GM21786 (cell line): ENCODE measurements at regions not wholly inside any gene's neighbourhood (a gene's known extent, or its start where the extent isn't known, plus 50 kb on each side); places are given as distances from the start of the nearest gene placed in this dataset.
"Not testable (repeated sequence)": the region's sequence is repeated elsewhere in the genome, so short reads cannot be mapped to it uniquely, and the experiment has no call there.

Source experiments
- ATAC-seq: cut with Tn5 transposase; IDR thresholded peaks from one replicate; pipeline ENCODE4 v1.9.1; 2021; ENCODE audit not compliant: unreplicated experiment

DNA sequence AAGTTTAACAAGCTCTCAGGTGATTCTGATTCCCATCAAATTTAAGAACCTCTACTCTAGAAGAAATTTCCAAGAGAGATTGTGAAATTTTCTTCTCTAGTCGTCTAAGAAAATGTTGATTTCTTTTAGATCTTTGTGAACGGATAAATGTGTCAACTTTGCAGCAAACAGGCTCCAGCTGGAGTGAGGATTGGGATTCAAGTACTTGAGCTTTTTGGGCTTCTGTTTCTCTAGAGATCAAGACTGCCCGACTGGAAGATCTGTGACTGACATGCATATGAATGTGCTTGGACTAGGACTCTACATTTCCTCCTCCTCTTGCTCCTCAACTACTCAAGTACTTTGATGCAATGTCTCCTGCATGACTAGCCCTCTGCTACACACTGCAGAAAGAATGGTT is 388.3 kb downstream of the TMEM38B start:
- ATAC-seq, result no peak

DNA sequence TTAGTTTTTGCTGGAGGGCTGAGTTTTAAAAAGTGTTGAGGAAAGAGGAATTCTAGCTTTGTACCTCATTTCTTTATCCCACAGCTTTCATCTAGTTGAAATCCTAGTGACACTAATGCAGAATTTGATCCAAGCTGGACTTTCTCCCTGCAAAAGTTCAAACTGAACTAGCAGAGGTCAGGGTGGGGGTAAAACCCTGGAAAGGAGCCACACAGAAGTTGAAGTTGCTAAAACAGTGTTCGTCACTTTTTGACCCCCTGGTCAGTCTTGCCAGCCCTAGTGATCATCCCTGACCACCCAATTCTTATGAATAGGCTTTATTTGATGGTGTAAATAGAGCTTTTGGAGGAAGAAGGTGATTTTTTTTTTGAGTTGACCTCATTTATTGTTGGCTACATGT is 390.4 kb downstream of the TMEM38B start:
- ATAC-seq, result no peak

DNA sequence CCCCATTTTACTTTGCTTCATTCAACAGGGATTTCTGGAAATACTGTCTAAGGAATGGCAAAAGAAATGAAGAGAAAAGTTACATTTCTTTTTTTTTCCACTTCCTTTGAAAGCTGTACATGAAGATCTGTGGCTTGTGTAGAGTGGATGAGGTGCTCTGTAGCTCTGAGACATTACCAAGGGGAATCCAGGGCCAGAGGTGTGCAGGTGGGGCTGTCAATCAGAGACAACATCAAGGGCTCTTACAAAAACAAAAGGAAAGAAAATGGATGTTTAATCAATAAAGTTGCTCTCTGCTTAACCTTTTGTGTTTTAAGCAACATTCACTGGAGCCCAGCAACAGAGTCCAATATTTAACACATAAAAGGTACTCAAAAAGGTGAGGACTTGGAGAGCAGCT is 391.1 kb downstream of the TMEM38B start:
- ATAC-seq, result no peak

DNA sequence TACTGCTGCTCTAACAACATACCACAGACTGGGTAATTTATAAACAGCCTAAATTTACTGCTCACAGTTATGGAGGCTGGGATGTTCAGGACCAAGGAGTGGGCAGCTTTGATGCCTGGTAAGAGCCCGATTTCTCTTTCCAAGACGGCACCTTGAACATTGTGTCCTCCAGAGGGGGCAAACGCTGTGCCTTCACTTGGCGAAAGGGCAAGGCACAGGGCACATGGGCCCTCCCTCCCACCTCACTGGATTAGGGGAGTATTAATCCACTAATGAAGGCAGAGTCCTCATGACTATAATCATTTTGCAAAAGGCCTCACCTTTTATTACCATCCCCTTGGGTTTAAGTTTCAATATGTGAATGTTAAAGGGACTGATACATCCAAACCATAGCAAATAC is 397.7 kb downstream of the TMEM38B start:
- ATAC-seq, result no peak

DNA sequence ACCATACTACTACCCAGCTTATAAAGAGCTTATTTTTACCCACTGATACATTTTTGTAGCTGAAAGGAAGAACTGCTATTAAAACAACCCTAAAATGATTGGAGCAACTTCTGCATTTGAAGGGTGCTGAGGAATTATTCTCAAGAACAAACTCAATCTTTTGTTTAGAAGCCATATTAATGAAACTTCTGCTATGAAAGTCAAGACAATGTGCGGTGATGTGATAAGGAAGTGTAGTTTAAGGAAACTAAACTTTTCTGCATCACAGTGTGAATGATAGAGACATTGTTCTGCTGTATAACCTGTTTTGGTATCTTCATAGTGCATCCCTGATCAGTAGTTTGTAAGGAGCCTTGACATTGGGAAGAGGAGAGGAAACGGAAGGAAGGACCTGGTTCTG is 408.5 kb downstream of the TMEM38B start:
- ATAC-seq, result no peak

DNA sequence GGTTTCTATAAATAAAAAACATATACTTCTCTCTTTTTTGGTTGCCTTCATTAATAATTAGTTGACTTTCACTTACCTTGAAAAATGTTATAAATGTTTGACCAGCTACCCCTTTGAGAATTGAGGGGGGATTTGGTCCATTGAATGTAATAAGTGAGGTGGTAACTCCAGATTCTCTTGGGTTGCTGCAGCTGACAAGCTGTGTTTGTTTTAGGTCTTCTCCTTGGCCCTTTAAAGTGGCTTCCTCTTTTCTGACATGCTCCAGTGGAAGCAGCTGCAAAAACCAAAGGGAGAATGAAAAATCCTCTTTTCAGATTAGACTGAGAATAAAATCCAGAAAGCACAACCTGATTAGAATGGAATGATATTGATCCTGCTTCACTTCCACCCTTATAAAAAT is 410.5 kb downstream of the TMEM38B start:
- no peak for ATAC-seq

DNA sequence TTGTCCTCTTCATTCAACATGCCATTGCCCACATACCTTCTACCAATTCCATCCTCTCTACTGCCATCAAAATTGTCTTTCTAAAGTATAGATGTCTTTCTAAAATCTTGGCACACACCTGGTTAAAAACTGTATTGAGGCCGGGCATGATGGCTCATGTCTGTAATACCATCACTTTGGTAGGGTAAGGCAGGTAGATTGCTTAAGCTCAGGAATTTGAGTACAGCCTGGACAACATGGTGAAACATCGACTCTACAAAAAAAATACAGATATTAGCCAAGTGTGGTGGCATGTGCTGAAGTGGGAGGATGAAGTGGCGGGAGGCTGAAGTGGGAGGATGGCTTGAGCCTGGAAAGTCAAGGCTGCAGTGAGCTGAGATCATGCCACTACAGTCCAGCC is 412.1 kb downstream of the TMEM38B start:
- ATAC-seq, result no peak

DNA sequence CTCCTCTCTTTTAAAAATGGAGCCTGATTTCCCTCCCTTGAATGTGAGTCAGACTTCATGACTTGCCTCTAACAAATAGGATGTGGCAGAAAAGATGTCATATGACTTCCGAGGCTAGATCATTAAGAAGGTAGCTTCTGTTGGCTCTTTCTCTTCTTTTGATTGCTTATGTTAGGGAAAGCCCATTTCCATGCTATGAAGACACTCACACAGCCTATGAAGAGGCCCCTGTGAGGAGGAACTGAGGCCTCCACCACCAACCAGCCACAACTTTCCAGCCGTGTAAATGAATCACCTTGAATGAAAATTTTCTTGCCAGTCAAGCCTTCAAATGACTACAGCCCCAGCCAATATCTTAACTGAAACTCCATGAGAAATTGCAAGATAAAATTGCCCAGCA is 413.4 kb downstream of the TMEM38B start:
- no peak for ATAC-seq

DNA sequence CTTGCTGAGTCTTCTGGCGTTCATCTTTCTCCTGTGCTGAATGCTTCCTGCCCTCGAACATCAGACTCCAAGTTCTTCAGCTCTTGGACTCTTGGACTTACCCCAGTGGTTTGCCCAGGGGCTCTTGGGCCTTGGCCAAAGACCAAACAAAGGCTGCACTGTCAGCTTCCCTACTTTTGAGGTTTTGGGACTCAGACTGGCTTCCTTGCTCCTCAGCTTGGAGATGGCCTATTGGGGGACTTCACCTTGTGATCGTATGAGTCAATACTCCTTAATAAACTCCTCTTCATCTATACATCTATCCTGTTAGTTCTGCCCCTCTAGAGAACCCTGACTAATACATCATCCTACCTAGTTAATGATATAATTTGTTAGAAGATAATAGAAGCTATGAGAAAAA is 415.4 kb downstream of the TMEM38B start:
- not testable (repeated sequence) for ATAC-seq

DNA sequence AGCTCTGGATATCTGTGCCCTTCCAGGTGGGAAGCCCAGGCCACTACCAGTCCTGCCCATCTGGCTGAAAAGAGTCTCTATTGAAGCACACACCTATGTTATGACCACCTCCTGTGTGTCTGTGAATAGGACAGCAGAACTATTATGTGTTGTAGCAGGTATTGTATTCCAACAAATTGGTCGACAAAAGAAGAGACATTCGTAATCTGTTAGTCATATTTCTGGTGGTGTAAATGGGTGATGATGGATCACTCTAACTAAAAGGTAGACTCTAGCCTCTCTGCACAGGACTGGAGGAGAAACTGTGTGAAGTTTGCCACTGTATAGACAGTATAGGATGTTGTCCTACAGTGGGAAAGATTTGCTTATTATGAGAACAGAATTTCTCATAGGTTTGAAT is 416.1 kb downstream of the TMEM38B start:
- ATAC-seq, result no peak

DNA sequence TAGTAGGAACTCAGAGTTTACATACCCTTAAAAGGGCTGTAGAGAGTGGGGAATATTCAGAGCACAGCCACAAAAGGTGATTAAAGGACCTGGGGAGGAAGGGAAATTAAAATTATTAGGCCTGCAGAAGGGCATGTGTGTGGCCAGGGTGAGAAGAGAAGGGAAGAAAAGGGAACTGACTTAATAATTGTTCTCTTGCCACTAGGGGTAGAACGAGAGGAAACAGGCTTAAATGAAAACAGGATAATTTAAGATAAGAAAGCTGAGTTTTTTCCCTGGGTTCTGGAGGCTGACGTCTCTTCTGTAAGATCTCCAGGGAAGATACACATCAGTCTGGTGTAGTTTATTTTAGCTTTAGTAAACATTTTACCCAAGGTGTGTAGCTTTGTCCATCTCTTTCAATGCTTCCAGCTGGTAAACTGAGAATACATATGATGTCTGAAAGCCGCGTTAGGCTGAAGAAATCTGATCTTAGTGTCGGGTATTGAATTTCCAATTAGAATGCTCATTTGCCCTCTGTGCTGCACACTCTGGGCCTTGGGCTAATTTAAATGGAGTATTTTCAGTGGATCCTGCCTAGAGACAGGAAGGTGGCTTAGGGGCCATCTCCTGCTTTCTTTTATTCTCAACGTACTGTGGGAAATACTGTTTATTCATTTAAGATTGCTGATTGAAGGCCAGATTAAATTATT is 416.8 kb downstream of the TMEM38B start:
- no peak for ATAC-seq

DNA sequence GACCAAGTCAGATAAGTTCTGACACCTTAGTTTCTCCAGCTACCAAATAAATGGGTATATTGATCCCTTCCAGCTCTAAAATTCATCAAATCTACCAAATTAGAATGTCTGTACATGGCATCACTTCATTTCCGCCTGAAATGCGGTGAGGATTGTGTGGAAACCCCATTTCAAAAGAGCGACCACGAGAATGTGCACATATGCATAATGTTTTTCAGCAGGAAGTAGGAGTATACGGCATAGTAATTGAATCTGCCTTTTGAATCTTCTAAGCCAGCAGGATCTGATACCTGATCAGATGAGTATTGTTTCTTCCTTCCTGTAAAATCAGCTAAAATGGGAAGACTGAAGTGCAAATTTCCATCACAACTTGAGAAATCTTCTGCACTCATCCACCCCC is 418.6 kb downstream of the TMEM38B start:
- no peak for ATAC-seq

DNA sequence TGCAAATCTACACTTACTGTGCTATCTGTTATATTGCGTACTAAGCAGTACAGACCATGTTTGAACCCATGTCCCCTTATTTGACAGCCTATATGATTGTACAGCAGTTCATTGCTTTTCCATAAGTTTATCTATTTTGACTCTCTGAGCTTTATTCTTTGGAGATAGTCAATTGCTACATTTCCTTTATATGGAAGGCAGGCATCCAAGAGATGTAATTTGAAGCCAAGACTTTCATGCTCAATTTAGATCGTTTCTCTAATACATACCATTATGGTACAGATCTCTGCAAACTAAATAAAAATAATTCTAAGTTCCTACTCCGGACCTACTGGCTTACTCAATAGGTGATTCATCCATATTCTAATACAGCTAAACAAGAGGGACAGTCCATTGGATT is 424.8 kb downstream of the TMEM38B start:
- ATAC-seq, result no peak

DNA sequence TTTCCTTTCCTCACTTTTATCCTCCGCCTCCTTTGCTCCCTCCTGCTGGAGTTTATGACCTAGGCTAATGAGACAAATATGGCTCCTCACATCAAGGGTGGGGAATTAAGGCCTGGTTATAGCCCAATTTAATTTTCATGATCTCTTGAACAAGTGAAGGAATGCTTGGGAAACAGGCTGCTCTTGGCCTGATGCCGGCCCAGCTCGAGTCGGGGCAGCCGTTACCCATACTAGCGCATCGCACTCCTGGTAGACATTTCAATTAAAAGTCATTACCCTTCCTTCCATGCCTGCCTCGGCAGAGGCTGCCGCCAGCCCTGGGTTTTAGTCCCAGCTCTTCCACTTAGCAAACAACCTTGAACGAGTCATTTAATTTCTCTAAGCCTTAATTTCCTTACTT is 425.7 kb downstream of the TMEM38B start:
- no peak for ATAC-seq

DNA sequence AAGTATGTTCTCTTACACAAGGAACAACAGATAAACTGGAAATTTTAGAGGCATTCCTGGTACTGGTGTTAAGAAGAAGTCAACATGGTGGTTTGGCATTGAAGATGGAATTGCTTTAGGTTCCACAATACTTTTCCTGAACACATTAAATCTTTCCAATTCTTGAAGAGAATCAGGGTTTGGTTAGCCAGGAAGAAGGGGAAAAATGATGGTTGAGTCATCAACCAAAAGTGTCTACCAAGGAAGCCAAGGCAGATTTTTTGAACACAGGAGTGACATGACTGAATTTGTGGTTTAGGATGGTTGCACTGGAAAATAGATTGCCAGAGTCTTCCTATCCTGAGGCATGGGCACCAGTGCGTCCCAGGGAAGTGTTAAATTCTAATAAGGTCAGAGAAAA is 433.4 kb downstream of the TMEM38B start:
- ATAC-seq, result no peak

DNA sequence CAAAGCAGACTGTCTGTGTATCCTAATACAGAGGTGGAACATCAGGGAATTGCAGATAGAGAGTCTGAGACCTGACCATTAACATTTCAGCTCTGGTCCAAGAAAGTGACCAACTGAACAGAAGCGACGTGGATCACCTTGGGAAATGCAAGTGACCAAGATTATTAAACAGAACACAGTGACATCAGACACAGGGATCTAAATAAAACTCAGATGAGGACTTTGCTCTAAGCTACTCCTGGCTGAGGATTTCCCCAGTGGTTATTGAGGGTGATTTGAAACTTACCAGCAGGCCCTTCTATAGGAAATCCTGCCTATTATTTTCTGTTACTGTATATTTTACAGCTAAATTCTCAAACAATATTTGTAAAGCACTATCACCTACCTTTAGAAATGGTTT is 436.0 kb downstream of the TMEM38B start:
- ATAC-seq, result no peak

DNA sequence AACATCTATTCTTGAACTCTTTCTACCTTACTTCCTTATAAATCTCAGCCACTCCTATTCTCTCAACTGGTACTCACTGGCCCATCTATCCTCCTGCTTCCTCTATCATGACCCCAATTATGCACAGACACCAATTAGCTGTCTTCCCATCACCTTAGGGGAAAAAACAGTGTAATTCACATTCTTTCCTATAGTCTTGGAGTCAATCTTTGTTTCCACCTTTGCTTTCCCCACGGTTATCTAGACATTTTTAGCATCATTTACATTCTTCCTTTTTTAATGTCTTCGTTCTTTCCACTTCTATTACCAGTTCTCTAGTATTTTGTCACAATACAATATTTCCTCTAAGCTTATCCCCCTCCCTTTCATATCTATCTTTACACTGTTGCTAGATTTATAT is 449.4 kb downstream of the TMEM38B start:
- ATAC-seq, result no peak

DNA sequence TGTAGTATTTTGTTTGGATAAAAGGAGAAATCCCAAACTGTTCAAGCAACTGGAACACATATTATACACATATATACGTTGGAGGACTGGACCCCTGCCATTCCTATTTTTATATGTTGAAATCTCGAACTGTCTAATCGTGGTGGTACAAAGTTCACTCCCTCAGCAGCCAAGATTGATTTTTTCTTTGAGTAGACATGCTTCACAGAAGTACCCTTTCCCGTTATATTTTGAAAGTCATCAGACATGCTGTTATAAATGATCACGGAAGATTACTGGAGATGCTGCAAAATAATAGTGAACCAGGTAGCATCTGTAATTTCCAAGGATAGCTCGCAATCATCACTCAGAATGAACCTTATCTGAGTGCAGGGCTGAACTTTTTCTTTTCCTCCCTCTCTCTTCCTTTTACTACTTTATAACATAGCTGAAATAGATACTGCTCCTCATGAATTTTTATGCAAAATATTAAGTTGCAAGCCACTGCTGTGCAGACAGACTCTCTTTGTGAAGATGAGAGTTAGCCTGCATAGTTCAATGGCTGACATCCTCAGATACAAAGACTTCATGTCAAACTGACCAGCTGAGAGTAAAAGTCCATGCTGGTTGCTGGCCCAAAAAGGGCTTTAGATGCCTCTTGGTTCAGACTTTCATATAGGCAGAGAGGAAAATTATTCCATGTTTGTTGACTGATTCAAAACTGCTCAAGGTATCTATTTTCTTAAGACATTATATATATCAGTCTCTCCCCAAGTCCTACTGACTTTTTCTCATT is 451.9 kb downstream of the TMEM38B start:
- no peak for ATAC-seq

DNA sequence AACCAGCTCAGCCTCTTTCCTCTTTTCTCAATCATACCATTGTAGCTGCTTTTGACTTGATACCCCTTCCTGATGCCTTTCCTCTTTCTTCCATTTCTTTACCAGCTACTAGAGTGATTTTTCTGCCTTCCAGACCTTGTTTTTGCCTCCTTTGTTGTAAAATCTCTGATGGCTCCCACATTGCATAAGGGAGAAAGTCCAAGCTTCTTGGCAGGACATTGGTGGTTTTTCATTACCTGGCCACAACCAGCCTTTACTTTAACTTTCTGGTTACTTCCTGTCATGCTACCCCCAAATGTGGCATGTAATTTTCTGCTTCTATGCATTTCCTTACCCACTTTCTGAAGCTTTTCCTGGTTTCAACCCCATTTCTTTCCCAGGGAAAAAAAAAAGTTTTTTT is 452.5 kb downstream of the TMEM38B start:
- no peak for ATAC-seq

DNA sequence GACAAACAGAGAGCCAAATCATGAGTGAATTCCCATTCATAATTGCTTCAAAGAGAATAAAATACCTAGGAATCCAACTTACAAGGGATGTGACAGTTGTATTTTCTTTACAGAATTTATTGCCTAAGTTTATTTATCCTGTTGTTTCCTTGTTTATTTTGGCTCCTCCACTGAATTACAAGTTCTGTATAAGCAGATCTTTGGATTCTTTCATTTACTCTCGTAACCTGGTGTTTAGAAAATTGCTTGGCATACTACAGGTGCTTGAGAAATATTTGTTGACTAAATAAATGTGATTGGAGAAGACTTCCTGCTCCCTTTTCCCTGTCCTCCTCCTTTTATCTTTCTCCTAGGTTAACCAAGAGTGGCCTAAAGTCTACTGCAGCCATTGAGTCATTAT is 455.6 kb downstream of the TMEM38B start:
- ATAC-seq, result no peak

DNA sequence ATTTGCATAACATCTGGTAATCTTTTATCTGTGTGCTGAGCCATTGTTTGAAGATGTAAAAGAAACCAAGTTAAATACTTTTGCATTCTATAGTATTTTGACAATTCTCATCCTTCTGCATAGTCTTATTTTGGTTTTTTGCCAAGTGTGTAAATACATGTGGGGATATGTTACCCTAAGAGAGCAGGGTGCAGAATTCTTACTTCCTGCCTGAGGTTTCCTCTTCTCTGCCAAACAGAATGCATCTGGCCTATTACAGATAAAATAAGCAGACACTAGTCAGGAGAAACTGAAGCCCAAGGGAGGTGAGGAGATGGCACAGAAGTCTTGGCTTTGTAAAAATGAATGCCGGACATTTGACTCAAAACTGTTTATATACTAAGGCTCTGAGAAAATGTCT is 462.1 kb downstream of the TMEM38B start:
- ATAC-seq, result no peak

DNA sequence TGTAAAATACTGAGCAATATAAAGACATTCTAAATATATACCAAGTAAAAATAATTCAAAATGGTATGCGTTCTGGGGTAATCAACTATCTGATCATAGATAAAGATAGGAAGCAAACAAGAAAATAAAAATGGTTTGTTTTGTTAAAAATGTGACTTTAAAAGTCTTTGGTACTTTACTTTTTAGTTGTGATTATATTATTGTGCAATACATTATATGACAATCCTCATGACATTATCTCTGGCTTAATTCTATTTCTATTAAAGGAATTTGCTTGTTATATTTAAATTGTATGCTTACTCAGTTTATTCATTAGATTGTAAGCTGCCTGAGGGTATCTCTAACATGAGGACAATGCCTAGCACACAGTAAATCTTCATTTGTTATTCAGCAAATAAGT is 477.9 kb downstream of the TMEM38B start:
- no peak for ATAC-seq

DNA sequence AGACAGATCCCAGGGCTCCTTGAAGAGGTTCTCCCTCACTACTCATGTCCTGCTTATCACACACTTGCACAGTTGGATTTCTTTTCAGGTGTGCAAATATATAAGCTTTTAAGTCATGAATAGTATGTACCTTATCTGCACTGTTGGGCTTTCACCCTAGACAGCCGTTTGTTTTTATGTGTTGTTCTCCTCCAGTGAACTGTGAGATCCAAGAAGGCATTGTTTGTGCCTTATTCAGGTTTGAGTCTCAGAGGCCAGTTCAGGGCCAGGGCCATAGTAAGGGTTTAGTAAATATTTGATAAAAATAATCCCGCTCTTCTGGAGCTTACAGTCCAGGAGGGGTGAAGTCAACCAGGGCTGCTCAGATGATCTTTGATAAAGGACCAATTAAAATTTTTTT is 480.0 kb downstream of the TMEM38B start:
- no peak for ATAC-seq
